A673 (cell line): ENCODE measurements at regions not wholly inside any gene's neighbourhood (a gene's known extent, or its start where the extent isn't known, plus 50 kb on each side); places are given as distances from the start of the nearest gene placed in this dataset.
A peak's percentile ranks its signal among the peaks of the same experiment; 100 is the strongest.

Experiments used
- BruUV-seq: library from RNA; stranded (reverse); fragments of 400-500 nt; replicated peaks from 2 replicates; lab custom pipeline; 2021; lab: Mats Ljungman, UMichigan
- CTCF ChIA-PET: fragments of 300-600 bp; sonication (Branson Sonifier 250); formaldehyde crosslinking; loops from one replicate; lab custom pipeline; 2022; ENCODE audit warnings: antibody characterized with exemption; lab: Charles Lee
- POLR2A ChIA-PET: fragments of 300-600 bp; sonication (Branson Sonifier 250); formaldehyde crosslinking; loops from one replicate; lab custom pipeline; 2022; ENCODE audit warnings: antibody characterized with exemption; ENCODE audit not compliant: low non-redundant PET; lab: Charles Lee
- DNase-seq: peaks from one replicate; pipeline ENCODE4 v3.0.0-alpha.2; 2015; ENCODE audit warnings: low spot score
- H3K27ac ChIP-seq: fragments of 200-600 bp; sonication (generic); 2 replicates; pipeline ENCODE4 v1.5.1; 2016; ENCODE audit warnings: mixed run types, low read depth, mild to moderate bottlenecking, mixed read lengths, antibody characterized with exemption, low read length; ENCODE audit not compliant: poor library complexity, severe bottlenecking
- H3K27me3 ChIP-seq: fragments of 200-600 bp; sonication (generic); replicated peaks from 2 replicates; pipeline ENCODE4 v1.6.1; 2017; ENCODE audit warnings: mixed run types, low read depth, mild to moderate bottlenecking, mixed read lengths, antibody characterized with exemption, low read length; ENCODE audit not compliant: insufficient read depth, poor library complexity
- H3K36me3 ChIP-seq: fragments of 200-600 bp; sonication (generic); 2 replicates; pipeline ENCODE4 v1.6.1; 2016; ENCODE audit warnings: mixed run types, mild to moderate bottlenecking, mixed read lengths, antibody characterized with exemption, low read length; ENCODE audit not compliant: insufficient read depth, poor library complexity, severe bottlenecking
- H3K4me1 ChIP-seq: fragments of 200-600 bp; sonication (generic); 2 replicates; pipeline ENCODE4 v1.6.1; 2017; ENCODE audit warnings: mixed run types, mild to moderate bottlenecking, mixed read lengths, antibody characterized with exemption, low read length; ENCODE audit not compliant: insufficient read depth, poor library complexity, severe bottlenecking
- H3K4me3 ChIP-seq: fragments of 200-600 bp; sonication (generic); 2 replicates; pipeline ENCODE4 v1.5.1; 2016; ENCODE audit warnings: low read depth, mixed run types, mild to moderate bottlenecking, mixed read lengths, low read length; ENCODE audit not compliant: poor library complexity, severe bottlenecking
- H3K9me3 ChIP-seq: fragments of 200-600 bp; sonication (generic); 2 replicates; pipeline ENCODE4 v1.6.1; 2016; ENCODE audit warnings: mixed run types, low read depth, mild to moderate bottlenecking, mixed read lengths, antibody characterized with exemption, low read length; ENCODE audit not compliant: poor library complexity, severe bottlenecking
- EZH2 ChIP-seq: fragments of 200-600 bp; sonication (generic); IDR thresholded peaks from 2 replicates; pipeline ENCODE4 v1.6.1; 2017; ENCODE audit warnings: borderline replicate concordance, low read depth, mild to moderate bottlenecking, mixed read lengths, antibody characterized with exemption, low read length; ENCODE audit not compliant: poor library complexity, severe bottlenecking
- intact Hi-C: fragments of 100-400 bp; cut with micrococcal nuclease; formaldehyde crosslinking; loops from one replicate; pipeline ENCODE4 v1.10.0; 2022; ENCODE audit not compliant: unreplicated experiment
- TF ChIP-seq, protein P1 (sequence below): fragments of 300-800, 200-600 bp; sonication (generic); conservative IDR thresholded peaks from 2 replicates; pipeline ENCODE4 v1.5.1; 2017; ENCODE audit warnings: low read depth, mild to moderate bottlenecking, antibody characterized with exemption, low read length, moderate library complexity, mixed read lengths

DNA sequence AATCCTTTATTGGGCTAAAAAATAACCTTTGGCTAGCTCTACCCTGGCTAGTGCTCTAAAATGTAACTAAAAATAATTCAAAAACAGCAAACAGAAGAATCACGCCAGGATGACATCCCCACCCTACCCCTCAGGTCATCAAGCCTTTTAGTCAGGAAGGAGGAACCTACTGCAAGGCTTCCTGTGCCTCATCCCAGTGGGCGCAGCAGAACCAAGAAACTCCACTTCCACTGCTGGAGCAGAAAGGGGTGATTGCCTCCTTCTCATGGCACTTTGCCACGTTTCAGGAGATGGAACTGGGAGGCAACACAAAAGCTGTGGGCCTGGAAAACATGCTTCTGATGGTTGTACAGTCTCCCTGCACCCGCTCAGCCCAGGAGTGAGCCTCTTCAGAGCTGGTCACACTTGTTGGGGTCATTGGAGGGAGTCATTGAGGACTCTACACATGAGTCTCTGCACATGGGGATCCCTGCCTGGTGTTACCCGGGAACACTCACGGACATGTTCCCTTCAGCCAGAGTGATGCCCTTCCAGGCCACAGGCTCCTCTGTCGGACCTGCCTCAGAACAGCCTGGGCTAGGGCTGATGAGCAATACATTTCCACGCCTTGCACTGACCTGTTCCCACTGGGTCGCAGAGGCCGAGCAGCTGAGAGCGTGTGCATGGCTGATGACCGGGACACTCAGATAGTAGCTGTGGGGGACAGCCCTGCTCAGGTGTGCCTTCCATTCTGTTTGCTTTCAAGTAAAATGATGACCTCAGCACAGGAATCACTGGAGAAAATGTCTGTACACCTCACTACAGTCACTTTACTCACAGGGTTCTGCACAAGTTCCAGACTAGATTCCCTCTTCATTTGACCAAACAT lies 355.3 kb downstream of the FGFR2 start:
- H3K4me1 ChIP-seq, result peaks cover 26% of the 10 kb centered on the region
- no peaks in the 10 kb centered on the region for H3K27me3 ChIP-seq
- intact Hi-C loops, result no loop called here
- no peak for TF ChIP-seq EZH2
- TF ChIP-seq, protein P1, sequence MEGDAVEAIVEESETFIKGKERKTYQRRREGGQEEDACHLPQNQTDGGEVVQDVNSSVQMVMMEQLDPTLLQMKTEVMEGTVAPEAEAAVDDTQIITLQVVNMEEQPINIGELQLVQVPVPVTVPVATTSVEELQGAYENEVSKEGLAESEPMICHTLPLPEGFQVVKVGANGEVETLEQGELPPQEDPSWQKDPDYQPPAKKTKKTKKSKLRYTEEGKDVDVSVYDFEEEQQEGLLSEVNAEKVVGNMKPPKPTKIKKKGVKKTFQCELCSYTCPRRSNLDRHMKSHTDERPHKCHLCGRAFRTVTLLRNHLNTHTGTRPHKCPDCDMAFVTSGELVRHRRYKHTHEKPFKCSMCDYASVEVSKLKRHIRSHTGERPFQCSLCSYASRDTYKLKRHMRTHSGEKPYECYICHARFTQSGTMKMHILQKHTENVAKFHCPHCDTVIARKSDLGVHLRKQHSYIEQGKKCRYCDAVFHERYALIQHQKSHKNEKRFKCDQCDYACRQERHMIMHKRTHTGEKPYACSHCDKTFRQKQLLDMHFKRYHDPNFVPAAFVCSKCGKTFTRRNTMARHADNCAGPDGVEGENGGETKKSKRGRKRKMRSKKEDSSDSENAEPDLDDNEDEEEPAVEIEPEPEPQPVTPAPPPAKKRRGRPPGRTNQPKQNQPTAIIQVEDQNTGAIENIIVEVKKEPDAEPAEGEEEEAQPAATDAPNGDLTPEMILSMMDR, result no peak
- CTCF ChIA-PET, result no interaction called here
- no peak overlapping the region for H3K27ac ChIP-seq
- DNase-seq, result no peak
- no peak overlapping the region for H3K4me3 ChIP-seq
- H3K9me3 ChIP-seq, result no peaks in the 10 kb centered on the region
- no peaks in the 10 kb centered on the region for H3K36me3 ChIP-seq
- POLR2A ChIA-PET, result no interaction called here
- no TSS peak for BruUV-seq

DNA sequence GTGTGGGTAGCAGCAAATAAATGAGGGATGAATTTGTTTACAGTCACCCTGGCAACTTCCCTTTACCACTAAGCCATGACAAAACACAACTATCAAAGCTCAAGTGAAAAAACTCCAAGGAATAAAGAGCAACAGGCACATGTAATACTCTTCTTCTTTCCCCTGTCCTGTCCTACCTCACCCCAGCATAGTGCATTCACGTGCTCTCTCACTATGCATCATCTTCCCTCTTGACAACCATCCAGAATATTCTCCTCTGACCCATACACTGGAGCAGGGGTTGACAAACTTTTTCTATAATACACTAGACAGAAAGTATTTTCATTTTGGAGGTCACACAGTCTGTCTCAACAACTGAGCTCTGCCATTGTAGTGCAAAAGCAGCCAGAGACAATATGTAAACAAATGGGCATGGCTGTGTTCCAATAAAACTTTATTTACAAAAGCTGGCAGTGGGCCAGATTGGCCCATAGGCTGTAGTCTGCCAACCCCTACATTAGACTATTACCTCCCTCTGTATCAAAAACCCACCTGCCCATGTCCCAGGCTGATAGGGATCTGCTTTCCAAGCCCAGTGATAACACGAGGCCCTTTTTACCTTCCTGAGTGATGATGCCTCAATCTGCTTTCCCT lies 354.5 kb downstream of the FGFR2 start:
- Histone ChIP-seq H3K36me3 (no peaks in the 10 kb centered on the region), H3K9me3 (no peaks in the 10 kb centered on the region), H3K27ac (peak overlapping the region; percentile 35), H3K27me3 (no peaks in the 10 kb centered on the region), H3K4me3 (no peak overlapping the region), H3K4me1 (peaks cover 26% of the 10 kb centered on the region)
- POLR2A ChIA-PET, result no interaction called here
- peak; percentile 5 for DNase-seq
- intact Hi-C loops, result no loop called here
- CTCF ChIA-PET, result no interaction called here
- BruUV-seq, result no TSS peak
- no peak for TF ChIP-seq EZH2
- TF ChIP-seq, protein P1, result no peak

DNA sequence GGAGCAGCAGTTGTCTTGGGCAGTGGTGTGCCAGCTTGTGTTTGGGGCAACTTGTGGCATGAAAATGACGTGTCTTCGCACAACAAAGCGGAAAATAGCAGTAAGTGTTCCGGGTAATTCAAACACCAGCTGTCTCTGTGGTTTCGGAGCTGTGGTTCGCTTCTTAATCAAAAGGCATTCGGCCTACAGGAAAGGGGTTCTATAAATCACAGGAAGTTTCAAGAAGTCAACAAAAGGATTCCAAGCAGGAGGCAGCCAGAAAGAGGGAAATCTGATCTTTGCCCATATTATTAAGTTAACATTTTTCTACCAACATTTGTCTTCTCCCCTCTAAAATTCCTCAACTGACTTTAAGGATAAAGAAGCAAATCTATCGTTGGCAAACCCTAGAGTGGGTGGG lies 353.4 kb downstream of the FGFR2 start:
- no peak overlapping the region for H3K4me3 ChIP-seq
- H3K27ac ChIP-seq, result peak overlapping the region; percentile 77
- CTCF ChIA-PET, result interaction anchor here (1.1 kb wide), 1 partner anchor 52 kb away, joined by 4 read pairs; no protein-coding TSS in a partner anchor
- H3K27me3 ChIP-seq, result no peaks in the 10 kb centered on the region
- intact Hi-C loops, result no loop called here
- H3K36me3 ChIP-seq, result no peaks in the 10 kb centered on the region
- no peaks in the 10 kb centered on the region for H3K9me3 ChIP-seq
- H3K4me1 ChIP-seq, result peaks cover 26% of the 10 kb centered on the region
- peak; percentile 95 for DNase-seq
- TF ChIP-seq EZH2, result no peak
- TF ChIP-seq, protein P1, result no peak
- POLR2A ChIA-PET, result interaction anchor here (0.6 kb wide), 1 partner anchor 409 kb away, joined by 5 read pairs; no protein-coding TSS in a partner anchor
- BruUV-seq, result no TSS peak
